ENCODE measurements at regions not wholly inside any gene's neighbourhood (a gene's known extent, or its start where the extent isn't known, plus 50 kb on each side); places are given as distances from the start of the nearest gene placed in this dataset.

- H3K36me3 Mint-ChIP-seq (ENCODE audit: unreplicated experiment) = peaks cover 16% of the 10 kb centered on the region
- H3K9me3 Mint-ChIP-seq (ENCODE audit: unreplicated experiment) = peaks cover 10% of the 10 kb centered on the region
- DNase-seq = no peak
- no peak for TF ChIP-seq CTCF (IDR thresholded peaks at IDR 0.05; ENCODE audit: partially characterized antibody, unreplicated experiment)
- H3K27me3 Mint-ChIP-seq (ENCODE audit: unreplicated experiment) = peaks cover 7% of the 10 kb centered on the region
- peaks cover 22% of the 10 kb centered on the region for H3K4me1 Mint-ChIP-seq (ENCODE audit: low read depth, unreplicated experiment)
- H3K4me3 Mint-ChIP-seq (ENCODE audit: unreplicated experiment) = peak overlapping the region; percentile 47
- H3K27ac Mint-ChIP-seq (ENCODE audit: unreplicated experiment) = no peak overlapping the region
These were observed 114.5 kb upstream of the RPL38 start for GRCh38 chr17:74088934-74089329.

- no peak for TF ChIP-seq CTCF (IDR thresholded peaks at IDR 0.05; ENCODE audit: partially characterized antibody, unreplicated experiment)
- peaks cover 7% of the 10 kb centered on the region for H3K27me3 Mint-ChIP-seq (ENCODE audit: unreplicated experiment)
These were observed 114.1 kb upstream of the RPL38 start for GRCh38 chr17:74089380-74089779.

GRCh38 chr17:74089869-74090464 lies 113.5 kb upstream of the RPL38 start:
- H3K4me3 Mint-ChIP-seq (ENCODE audit: unreplicated experiment) = no peak overlapping the region
- no peak overlapping the region for H3K27ac Mint-ChIP-seq (ENCODE audit: unreplicated experiment)

More at GRCh38 chr17:74089380-74089779, 114.1 kb upstream of the RPL38 start:
- H3K36me3 Mint-ChIP-seq (ENCODE audit: unreplicated experiment) = peaks cover 16% of the 10 kb centered on the region
- no peak overlapping the region for H3K27ac Mint-ChIP-seq (ENCODE audit: unreplicated experiment)
- DNase-seq = no peak
- peaks cover 11% of the 10 kb centered on the region for H3K9me3 Mint-ChIP-seq (ENCODE audit: unreplicated experiment)
- no peak overlapping the region for H3K4me3 Mint-ChIP-seq (ENCODE audit: unreplicated experiment)
- peaks cover 22% of the 10 kb centered on the region for H3K4me1 Mint-ChIP-seq (ENCODE audit: low read depth, unreplicated experiment)

GRCh38 chr17:74094651-74095050 lies 108.8 kb upstream of the RPL38 start:
- TF ChIP-seq CTCF (IDR thresholded peaks at IDR 0.05; ENCODE audit: partially characterized antibody, unreplicated experiment) = no peak
- H3K4me3 Mint-ChIP-seq (ENCODE audit: unreplicated experiment) = no peak overlapping the region

More at GRCh38 chr17:74089869-74090464, 113.5 kb upstream of the RPL38 start:
- Mint-ChIP-seq H3K9me3 (ENCODE audit: unreplicated experiment) (peaks cover 11% of the 10 kb centered on the region), H3K4me1 (ENCODE audit: low read depth, unreplicated experiment) (peaks cover 22% of the 10 kb centered on the region), H3K36me3 (ENCODE audit: unreplicated experiment) (peaks cover 16% of the 10 kb centered on the region), H3K27me3 (ENCODE audit: unreplicated experiment) (peaks cover 7% of the 10 kb centered on the region)
- peak; percentile 71 for DNase-seq
- TF ChIP-seq CTCF (IDR thresholded peaks at IDR 0.05; ENCODE audit: partially characterized antibody, unreplicated experiment) = peak; percentile 59

GRCh38 chr17:74096456-74096855 lies 107.0 kb upstream of the RPL38 start:
- Mint-ChIP-seq H3K4me3 (ENCODE audit: unreplicated experiment) (peak overlapping the region; percentile 6), H3K4me1 (ENCODE audit: low read depth, unreplicated experiment) (peaks cover 22% of the 10 kb centered on the region)

More at GRCh38 chr17:74094651-74095050, 108.8 kb upstream of the RPL38 start:
- Mint-ChIP-seq H3K27me3 (ENCODE audit: unreplicated experiment) (peaks cover 7% of the 10 kb centered on the region), H3K27ac (ENCODE audit: unreplicated experiment) (no peak overlapping the region), H3K4me1 (ENCODE audit: low read depth, unreplicated experiment) (peaks cover 20% of the 10 kb centered on the region), H3K9me3 (ENCODE audit: unreplicated experiment) (peaks cover 12% of the 10 kb centered on the region), H3K36me3 (ENCODE audit: unreplicated experiment) (peaks cover 16% of the 10 kb centered on the region)
- DNase-seq = no peak

More at GRCh38 chr17:74096456-74096855, 107.0 kb upstream of the RPL38 start:
- Mint-ChIP-seq H3K9me3 (ENCODE audit: unreplicated experiment) (peaks cover 12% of the 10 kb centered on the region), H3K36me3 (ENCODE audit: unreplicated experiment) (peaks cover 9% of the 10 kb centered on the region), H3K27me3 (ENCODE audit: unreplicated experiment) (peaks cover 11% of the 10 kb centered on the region), H3K27ac (ENCODE audit: unreplicated experiment) (peak overlapping the region; percentile 93)
- no peak for TF ChIP-seq CTCF (IDR thresholded peaks at IDR 0.05; ENCODE audit: partially characterized antibody, unreplicated experiment)
- DNase-seq = no peak

All from glutamatergic neuron (in vitro differentiated cells).